ENCODE measurements at regions not wholly inside any gene's neighbourhood (a gene's known extent, or its start where the extent isn't known, plus 50 kb on each side); places are given as distances from the start of the nearest gene placed in this dataset.

DNA sequence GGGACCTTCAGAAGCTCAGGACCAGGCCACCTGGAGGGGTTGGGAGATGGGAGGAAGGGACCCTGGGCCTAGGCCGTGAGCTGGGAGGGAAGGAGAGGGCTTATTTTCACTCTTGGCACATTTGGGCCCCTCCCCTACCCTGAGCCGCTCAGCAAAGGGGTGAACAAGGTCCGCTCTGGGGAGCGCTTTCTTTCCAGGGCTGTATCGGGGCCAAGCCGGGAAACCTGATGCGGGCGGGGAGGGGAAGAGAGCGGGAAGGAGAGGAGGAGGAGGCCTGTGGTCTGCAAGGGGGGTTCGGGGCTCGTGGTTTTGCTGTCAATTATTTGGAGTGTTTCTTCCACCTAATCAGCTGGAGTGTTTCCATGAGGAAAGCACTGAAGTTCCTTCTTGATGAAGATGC, 62.7 kb upstream of the RXRA start:
- TF ChIP-seq FOSL1 (IDR thresholded peaks at IDR 0.05; ENCODE audit: low read depth) (no peak), SIN3A (IDR thresholded peaks at IDR 0.05; ENCODE audit: low read depth) (no peak), POLR2A (IDR thresholded peaks at IDR 0.05; ENCODE audit: borderline replicate concordance, extremely low read depth, insufficient read depth, insufficient read length) (no peak)
- TF ChIP-seq, protein P1, sequence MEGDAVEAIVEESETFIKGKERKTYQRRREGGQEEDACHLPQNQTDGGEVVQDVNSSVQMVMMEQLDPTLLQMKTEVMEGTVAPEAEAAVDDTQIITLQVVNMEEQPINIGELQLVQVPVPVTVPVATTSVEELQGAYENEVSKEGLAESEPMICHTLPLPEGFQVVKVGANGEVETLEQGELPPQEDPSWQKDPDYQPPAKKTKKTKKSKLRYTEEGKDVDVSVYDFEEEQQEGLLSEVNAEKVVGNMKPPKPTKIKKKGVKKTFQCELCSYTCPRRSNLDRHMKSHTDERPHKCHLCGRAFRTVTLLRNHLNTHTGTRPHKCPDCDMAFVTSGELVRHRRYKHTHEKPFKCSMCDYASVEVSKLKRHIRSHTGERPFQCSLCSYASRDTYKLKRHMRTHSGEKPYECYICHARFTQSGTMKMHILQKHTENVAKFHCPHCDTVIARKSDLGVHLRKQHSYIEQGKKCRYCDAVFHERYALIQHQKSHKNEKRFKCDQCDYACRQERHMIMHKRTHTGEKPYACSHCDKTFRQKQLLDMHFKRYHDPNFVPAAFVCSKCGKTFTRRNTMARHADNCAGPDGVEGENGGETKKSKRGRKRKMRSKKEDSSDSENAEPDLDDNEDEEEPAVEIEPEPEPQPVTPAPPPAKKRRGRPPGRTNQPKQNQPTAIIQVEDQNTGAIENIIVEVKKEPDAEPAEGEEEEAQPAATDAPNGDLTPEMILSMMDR (IDR thresholded peaks at IDR 0.05 in 2 of 3, conservative IDR thresholded peaks at IDR 0.05 in 1 of 3; ENCODE audit: borderline replicate concordance in 1 of 3, insufficient read depth in 1 of 3, low read depth in 2 of 3, low read length in 2 of 3) = no peak
- TF ChIP-seq, protein P2, sequence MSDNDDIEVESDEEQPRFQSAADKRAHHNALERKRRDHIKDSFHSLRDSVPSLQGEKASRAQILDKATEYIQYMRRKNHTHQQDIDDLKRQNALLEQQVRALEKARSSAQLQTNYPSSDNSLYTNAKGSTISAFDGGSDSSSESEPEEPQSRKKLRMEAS (IDR thresholded peaks at IDR 0.05) = no peak
